CD4-positive, alpha-beta T cell (primary cell): ENCODE measurements at regions not wholly inside any gene's neighbourhood (a gene's known extent, or its start where the extent isn't known, plus 50 kb on each side); places are given as distances from the start of the nearest gene placed in this dataset.

Source experiments
- ATAC-seq: fragments of 200-7000 bp; cut with Tn5 transposase; one replicate; pipeline ENCODE4 v1.10.0; 2022; ENCODE audit warnings: mild to moderate bottlenecking; ENCODE audit not compliant: poor library complexity
- CTCF ChIA-PET: fragments of 350-600 bp; sonication (Branson Sonifier 250); formaldehyde crosslinking; loops from one replicate; lab custom pipeline; 2021; ENCODE audit warnings: antibody characterized with exemption, inconsistent platforms; lab: Charles Lee
- POLR2A ChIA-PET: fragments of 350-600 bp; sonication (Branson Sonifier 250); formaldehyde crosslinking; loops from one replicate; lab custom pipeline; 2021; ENCODE audit warnings: antibody characterized with exemption, inconsistent platforms; lab: Charles Lee
- DNase-seq, 14 experiments: peaks; one replicate each; pipeline ENCODE4 v3.0.0-alpha.2; 2013 to 2020; ENCODE audit warnings: mixed read lengths in 2 of 14
- H3K27ac ChIP-seq, 2 donors: one replicate each; pipeline versions ENCODE4 v1.5.1 to v1.7.0; 2013; ENCODE audit warnings: low read length in 2 of 2, low read depth in 1 of 2, mild to moderate bottlenecking in 1 of 2
- H3K27me3 ChIP-seq, 2 experiments: 1 replicate in 1 of 2; 2 replicates in 1 of 2; pipeline versions ENCODE4 v1.6.1 to v1.7.0; 2013; ENCODE audit warnings: low read length in 2 of 2, control low read depth in 1 of 2, mild to moderate bottlenecking in 1 of 2, moderate library complexity in 1 of 2; ENCODE audit not compliant: insufficient read depth in 2 of 2, control insufficient read depth in 1 of 2
- H3K36me3 ChIP-seq: one replicate; pipeline ENCODE4 v1.6.1; 2013; ENCODE audit warnings: low read length, control low read depth; ENCODE audit not compliant: insufficient read depth
- H3K4me1 ChIP-seq: one replicate; pipeline ENCODE4 v1.6.1; 2013; ENCODE audit warnings: low read length, control low read depth; ENCODE audit not compliant: insufficient read depth
- H3K4me3 ChIP-seq: one replicate; pipeline ENCODE4 v1.5.1; 2013; ENCODE audit warnings: mild to moderate bottlenecking, low read length, moderate library complexity
- H3K9me3 ChIP-seq, 2 experiments: 1 replicate in 1 of 2; 2 replicates in 1 of 2; pipeline versions ENCODE4 v1.6.1 to v1.7.0; 2013; ENCODE audit warnings: low read length in 2 of 2, mild to moderate bottlenecking in 2 of 2, control low read depth in 1 of 2, moderate library complexity in 1 of 2; ENCODE audit not compliant: control insufficient read depth in 1 of 2, insufficient read depth in 1 of 2
- H3K27ac Mint-ChIP-seq: one replicate; pipeline ENCODE4 v1.8.0; 2020; ENCODE audit warnings: mixed read lengths
- H3K27me3 Mint-ChIP-seq: one replicate; pipeline ENCODE4 v1.8.0; 2021; ENCODE audit warnings: mixed read lengths
- H3K36me3 Mint-ChIP-seq: one replicate; pipeline ENCODE4 v1.8.0; 2021; ENCODE audit warnings: low read depth, mixed read lengths
- H3K4me1 Mint-ChIP-seq: one replicate; pipeline ENCODE4 v1.8.0; 2021; ENCODE audit warnings: low read depth, mixed read lengths
- H3K4me3 Mint-ChIP-seq: one replicate; pipeline ENCODE4 v1.8.0; 2020; ENCODE audit warnings: mild to moderate bottlenecking, mixed read lengths
- H3K9me3 Mint-ChIP-seq: one replicate; pipeline ENCODE4 v1.8.0; 2020; ENCODE audit warnings: mixed read lengths
- CTCF ChIP-seq: fragments of 200-600 bp; IDR thresholded peaks from one replicate; pipeline ENCODE4 v1.8.0; 2022; ENCODE audit warnings: antibody characterized with exemption, mild to moderate bottlenecking
- intact Hi-C, 2 experiments: fragments of 100-400 bp; cut with DNase I in 1 of 2; cut with micrococcal nuclease in 1 of 2; formaldehyde crosslinking; loops; one replicate each; pipeline versions ENCODE4 v1.15.1 to v1.9.0; 2023 to 2025; cut with DNase I, micrococcal nuclease

- no peak overlapping the region for H3K27ac ChIP-seq
- H3K36me3 ChIP-seq: no peaks in the 10 kb centered on the region
- POLR2A ChIA-PET: no interaction called here
- Mint-ChIP-seq H3K4me1 (no peaks in the 10 kb centered on the region), H3K36me3 (no peaks in the 10 kb centered on the region), H3K27me3 (no peaks in the 10 kb centered on the region), H3K9me3 (no peaks in the 10 kb centered on the region), H3K4me3 (no peak overlapping the region), H3K27ac (no peak overlapping the region)
- intact Hi-C loops: no loop called here
- CTCF ChIA-PET: no interaction called here
- H3K27me3 ChIP-seq: no peaks in the 10 kb centered on the region
- DNase-seq (no peak), ATAC-seq (no peak)
- TF ChIP-seq CTCF: no peak
- H3K4me1 ChIP-seq: no peaks in the 10 kb centered on the region
- no peak overlapping the region for H3K4me3 ChIP-seq
- peaks cover 0 to 3% of the 10 kb centered on the region in 2 experiments for H3K9me3 ChIP-seq
Observed at GRCh38 chr17:70655176-70655958, 486.0 kb downstream of the KCNJ2 start.

GRCh38 chr17:70658317-70658716 is 489.0 kb downstream of the KCNJ2 start:
- no peak for ATAC-seq

GRCh38 chr17:70658840-70659239 is 489.5 kb downstream of the KCNJ2 start:
- no peak overlapping the region for H3K27ac Mint-ChIP-seq
- intact Hi-C loops: no loop called here
- Histone ChIP-seq H3K27ac (no peak overlapping the region), H3K27me3 (no peaks in the 10 kb centered on the region), H3K4me1 (no peaks in the 10 kb centered on the region), H3K9me3 (peaks cover 0 to 3% of the 10 kb centered on the region in 2 experiments), H3K4me3 (no peak overlapping the region), H3K36me3 (no peaks in the 10 kb centered on the region)
- POLR2A ChIA-PET: no interaction called here
- no peaks in the 10 kb centered on the region for H3K9me3 Mint-ChIP-seq
- DNase-seq: no peak
- H3K36me3 Mint-ChIP-seq: no peaks in the 10 kb centered on the region
- H3K27me3 Mint-ChIP-seq: no peaks in the 10 kb centered on the region
- CTCF ChIA-PET: no interaction called here
- TF ChIP-seq CTCF: no peak
- no peak for ATAC-seq
- no peaks in the 10 kb centered on the region for H3K4me1 Mint-ChIP-seq
- no peak overlapping the region for H3K4me3 Mint-ChIP-seq

More at GRCh38 chr17:70658317-70658716, 489.0 kb downstream of the KCNJ2 start:
- no peak for TF ChIP-seq CTCF
- Mint-ChIP-seq H3K9me3 (no peaks in the 10 kb centered on the region), H3K4me1 (no peaks in the 10 kb centered on the region), H3K36me3 (no peaks in the 10 kb centered on the region), H3K27me3 (no peaks in the 10 kb centered on the region), H3K27ac (no peak overlapping the region), H3K4me3 (no peak overlapping the region)
- peaks cover 0 to 3% of the 10 kb centered on the region in 2 experiments for H3K9me3 ChIP-seq
- DNase-seq: no peak
- no peaks in the 10 kb centered on the region for H3K27me3 ChIP-seq
- no peak overlapping the region for H3K27ac ChIP-seq
- ChIA-PET CTCF (no interaction called here), POLR2A (interaction anchor here (0.6 kb wide), 1 partner anchor 47 kb away, joined by 3 read pairs; no protein-coding TSS in a partner anchor)
- intact Hi-C loops: no loop called here
- no peaks in the 10 kb centered on the region for H3K36me3 ChIP-seq
- H3K4me3 ChIP-seq: no peak overlapping the region
- H3K4me1 ChIP-seq: no peaks in the 10 kb centered on the region
